DND-41 (cell line): ENCODE measurements at regions not wholly inside any gene's neighbourhood (a gene's known extent, or its start where the extent isn't known, plus 50 kb on each side); places are given as distances from the start of the nearest gene placed in this dataset.
A peak's percentile ranks its signal among the peaks of the same experiment; 100 is the strongest.

Experiments used
- ATAC-seq: fragments of 200-7000 bp; cut with Tn5 transposase; 3 replicates; pipeline ENCODE4 v1.9.1; 2021; ENCODE audit warnings: low read depth; ENCODE audit not compliant: insufficient read depth
- DNase-seq: peaks from one replicate; pipeline ENCODE4 v3.0.0-alpha.2; 2020
- H2AFZ ChIP-seq: 2 replicates; pipeline ENCODE4 v1.6.0; 2012; ENCODE audit warnings: low read depth, low read length
- H3K27ac ChIP-seq: 2 replicates; pipeline ENCODE4 v1.5.1; 2012; ENCODE audit warnings: low read length, inconsistent platforms
- H3K27me3 ChIP-seq: fragments of 200-600 bp; sonication (generic); 2 replicates; pipeline ENCODE4 v1.6.0; 2012; ENCODE audit warnings: low read length, mild to moderate bottlenecking, inconsistent platforms; ENCODE audit not compliant: insufficient read depth, poor library complexity
- H3K36me3 ChIP-seq: 2 replicates; pipeline ENCODE4 v1.5.1; 2012; ENCODE audit warnings: low read length, inconsistent platforms; ENCODE audit not compliant: insufficient read depth
- H3K4me1 ChIP-seq: 2 replicates; pipeline ENCODE4 v1.5.1; 2012; ENCODE audit warnings: mild to moderate bottlenecking, low read length; ENCODE audit not compliant: insufficient read depth
- H3K4me2 ChIP-seq: 2 replicates; pipeline ENCODE4 v1.6.0; 2012; ENCODE audit warnings: mild to moderate bottlenecking, moderate library complexity, low read length, inconsistent platforms; ENCODE audit not compliant: insufficient read depth
- H3K4me3 ChIP-seq, 2 experiments: fragments of 200-600 bp in 1 of 2; shearing (Covaris generic) in 1 of 2; 2 replicates each; pipeline ENCODE4 v1.5.1; 2012 to 2016; ENCODE audit warnings: inconsistent platforms in 2 of 2, low read length in 2 of 2, mild to moderate bottlenecking in 2 of 2, low read depth in 1 of 2, moderate library complexity in 1 of 2
- H3K79me2 ChIP-seq: 2 replicates; pipeline ENCODE4 v1.6.0; 2012; ENCODE audit warnings: low read length, inconsistent platforms; ENCODE audit not compliant: insufficient read depth
- H3K9ac ChIP-seq: 2 replicates; pipeline ENCODE4 v1.6.0; 2012; ENCODE audit warnings: low read depth, mild to moderate bottlenecking, inconsistent platforms, low read length, moderate library complexity
- H3K9me3 ChIP-seq: 2 replicates; pipeline ENCODE4 v1.5.1; 2012; ENCODE audit warnings: low read length, moderate library complexity, mild to moderate bottlenecking, inconsistent platforms; ENCODE audit not compliant: insufficient read depth, severe bottlenecking
- H4K20me1 ChIP-seq: 2 replicates; pipeline ENCODE4 v1.6.0; 2012; ENCODE audit warnings: low read length; ENCODE audit not compliant: insufficient read depth
- EZH2 ChIP-seq: IDR thresholded peaks from 3 replicates; pipeline ENCODE4 v1.6.1; 2012; ENCODE audit warnings: borderline replicate concordance, low read depth, mild to moderate bottlenecking, moderate library complexity, low read length, inconsistent platforms; ENCODE audit not compliant: severe bottlenecking
- TF ChIP-seq, protein P1 (sequence below): IDR thresholded peaks from 2 replicates; pipeline ENCODE4 v1.5.1; 2012; ENCODE audit warnings: borderline replicate concordance, low read length, moderate library complexity, mild to moderate bottlenecking; ENCODE audit not compliant: poor library complexity, severe bottlenecking; ENCODE audit errors: extremely low read depth

DNA sequence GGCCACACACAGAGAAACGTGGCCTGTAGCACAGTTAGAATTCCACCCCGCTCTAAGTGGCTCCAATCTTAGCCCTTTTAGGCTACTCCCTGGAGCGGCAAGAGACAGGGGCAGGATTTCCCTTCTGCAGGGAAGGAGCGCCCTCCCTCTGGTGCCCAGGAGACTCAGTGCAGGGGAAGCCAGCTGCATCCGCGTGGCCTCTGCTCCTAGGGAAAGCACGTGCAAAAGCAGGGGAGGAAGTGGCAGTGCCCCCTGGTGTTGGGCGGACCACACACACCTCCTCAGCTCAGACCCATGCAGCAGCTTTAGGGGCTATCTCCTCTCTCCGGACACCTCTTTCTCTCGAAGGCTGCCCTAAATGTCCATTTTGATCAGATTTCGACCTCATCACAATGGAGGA lies 50.0 kb downstream of the SPRING1 start:
- TF ChIP-seq, protein P1, sequence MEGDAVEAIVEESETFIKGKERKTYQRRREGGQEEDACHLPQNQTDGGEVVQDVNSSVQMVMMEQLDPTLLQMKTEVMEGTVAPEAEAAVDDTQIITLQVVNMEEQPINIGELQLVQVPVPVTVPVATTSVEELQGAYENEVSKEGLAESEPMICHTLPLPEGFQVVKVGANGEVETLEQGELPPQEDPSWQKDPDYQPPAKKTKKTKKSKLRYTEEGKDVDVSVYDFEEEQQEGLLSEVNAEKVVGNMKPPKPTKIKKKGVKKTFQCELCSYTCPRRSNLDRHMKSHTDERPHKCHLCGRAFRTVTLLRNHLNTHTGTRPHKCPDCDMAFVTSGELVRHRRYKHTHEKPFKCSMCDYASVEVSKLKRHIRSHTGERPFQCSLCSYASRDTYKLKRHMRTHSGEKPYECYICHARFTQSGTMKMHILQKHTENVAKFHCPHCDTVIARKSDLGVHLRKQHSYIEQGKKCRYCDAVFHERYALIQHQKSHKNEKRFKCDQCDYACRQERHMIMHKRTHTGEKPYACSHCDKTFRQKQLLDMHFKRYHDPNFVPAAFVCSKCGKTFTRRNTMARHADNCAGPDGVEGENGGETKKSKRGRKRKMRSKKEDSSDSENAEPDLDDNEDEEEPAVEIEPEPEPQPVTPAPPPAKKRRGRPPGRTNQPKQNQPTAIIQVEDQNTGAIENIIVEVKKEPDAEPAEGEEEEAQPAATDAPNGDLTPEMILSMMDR, result peak; percentile 84
- TF ChIP-seq EZH2, result no peak
- no peaks in the 10 kb centered on the region for H3K36me3 ChIP-seq
- no peaks in the 10 kb centered on the region for H3K27me3 ChIP-seq
- H3K9ac ChIP-seq, result no peak overlapping the region
- H3K4me3 ChIP-seq, result no peak overlapping the region
- DNase-seq (peak; percentile 74), ATAC-seq (peak; percentile 91)
- H3K79me2 ChIP-seq, result no peaks in the 10 kb centered on the region
- H3K27ac ChIP-seq, result no peak overlapping the region
- no peak overlapping the region for H3K4me2 ChIP-seq
- H2AFZ ChIP-seq, result peak overlapping the region; percentile 40; the same call in 1 of the 2 replicates
- H4K20me1 ChIP-seq, result no peaks in the 10 kb centered on the region
- no peaks in the 10 kb centered on the region for H3K9me3 ChIP-seq
- H3K4me1 ChIP-seq, result 0 out of 2 replicates have a peak, but pooled peaks cover 3% of the 10 kb centered on the region

DNA sequence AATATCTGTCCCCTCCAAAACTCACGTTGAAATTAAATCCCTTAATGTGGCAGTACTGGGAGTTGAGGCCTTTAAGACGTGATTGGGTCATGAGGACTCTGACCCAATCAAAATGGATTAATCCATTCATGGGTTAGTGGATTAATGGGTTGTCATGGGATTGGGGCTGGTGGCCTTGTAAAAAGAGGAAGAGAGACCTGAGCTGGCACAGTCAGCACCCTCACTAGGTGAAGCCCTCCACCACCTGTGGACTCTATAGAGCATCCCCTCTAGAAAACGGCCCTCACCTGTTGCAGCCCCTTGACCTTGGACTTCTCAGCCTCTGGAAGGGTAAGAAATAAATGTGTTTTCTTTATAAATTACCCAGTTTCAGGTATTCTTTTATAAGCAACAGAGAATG lies 53.0 kb downstream of the SPRING1 start:
- no peaks in the 10 kb centered on the region for H3K36me3 ChIP-seq
- no peaks in the 10 kb centered on the region for H3K27me3 ChIP-seq

DNA sequence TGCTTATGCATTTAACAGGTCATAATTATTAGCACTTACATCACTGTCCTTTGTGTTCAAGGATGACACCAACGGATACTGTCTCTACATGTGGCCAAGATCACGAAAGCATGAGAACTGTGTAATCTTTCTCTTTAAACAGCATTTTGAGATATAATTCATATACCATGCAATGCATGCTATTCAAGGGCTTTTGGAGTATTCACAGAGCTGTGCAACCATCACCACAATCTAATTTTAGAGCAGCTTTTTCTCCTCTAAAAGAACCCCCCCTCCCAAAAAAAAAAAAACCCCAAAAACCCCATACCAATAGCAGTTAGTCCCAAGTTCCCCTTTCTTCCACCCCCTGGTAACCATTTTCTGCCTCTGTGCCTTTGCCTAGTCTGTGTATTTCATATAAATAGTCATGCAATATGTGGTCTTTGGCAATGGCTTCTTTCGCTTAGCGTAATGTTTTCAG lies 60.6 kb downstream of the SPRING1 start:
- Histone ChIP-seq H3K27me3 (no peaks in the 10 kb centered on the region), H3K27ac (no peak overlapping the region), H3K4me2 (no peak overlapping the region), H3K79me2 (no peaks in the 10 kb centered on the region), H3K4me1 (peaks cover 26% of the 10 kb centered on the region), H4K20me1 (no peaks in the 10 kb centered on the region), H2AFZ (no peak overlapping the region), H3K36me3 (no peaks in the 10 kb centered on the region), H3K9me3 (no peaks in the 10 kb centered on the region), H3K4me3 (no peak overlapping the region), H3K9ac (no peak overlapping the region)
- ATAC-seq (no peak), DNase-seq (no peak)
- TF ChIP-seq, protein P1, result no peak

More for the DNA sequence above, 53.0 kb downstream of the SPRING1 start:
- Histone ChIP-seq H3K79me2 (no peaks in the 10 kb centered on the region), H3K4me2 (no peak overlapping the region), H3K4me3 (no peak overlapping the region), H4K20me1 (no peaks in the 10 kb centered on the region), H3K9ac (no peak overlapping the region), H2AFZ (no peak overlapping the region), H3K9me3 (no peaks in the 10 kb centered on the region), H3K27ac (no peak overlapping the region), H3K4me1 (0 out of 2 replicates have a peak, but pooled peaks cover 3% of the 10 kb centered on the region)
- TF ChIP-seq EZH2, result no peak
- TF ChIP-seq, protein P1, result no peak
- DNase-seq, result no peak
- ATAC-seq, result no peak
